ENCODE measurements at regions not wholly inside any gene's neighbourhood (a gene's known extent, or its start where the extent isn't known, plus 50 kb on each side); places are given as distances from the start of the nearest gene placed in this dataset.

- TF ChIP-seq POLR2A (IDR thresholded peaks at IDR 0.05; ENCODE audit: low read depth, low read length) (no peak), POLR2AphosphoS5 (IDR thresholded peaks at IDR 0.05; ENCODE audit: low read depth, low read length) (no peak), TAF1 (IDR thresholded peaks at IDR 0.05; ENCODE audit: low read depth, low read length) (no peak), SPI1 (IDR thresholded peaks at IDR 0.05; ENCODE audit: low read depth, low read length) (no peak), POU2F2 (IDR thresholded peaks at IDR 0.05; ENCODE audit: low read depth, low read length) (no peak), PAX5 (IDR thresholded peaks at IDR 0.05; ENCODE audit: insufficient read depth, low read length, severe bottlenecking) (no peak)
Observed at GRCh38 chr10:109237050-109237449, 686.3 kb downstream of the XPNPEP1 start.
